Inferior parietal cortex (tissue), 1 donor: ENCODE measurements at regions not wholly inside any gene's neighbourhood (a gene's known extent, or its start where the extent isn't known, plus 50 kb on each side); places are given as distances from the start of the nearest gene placed in this dataset.
"Not testable (repeated sequence)": the region's sequence is repeated elsewhere in the genome, so short reads cannot be mapped to it uniquely, and the experiment has no call there.

Source experiments
- DNase-seq: peaks from one replicate; pipeline ENCODE4 v3.0.0-alpha.2; 2016; ENCODE audit errors: extremely low spot score

GRCh38 chr1:83097715-83098114 lies 901.2 kb downstream of the TTLL7 start:
- peak; percentile 43 for DNase-seq

DNA sequence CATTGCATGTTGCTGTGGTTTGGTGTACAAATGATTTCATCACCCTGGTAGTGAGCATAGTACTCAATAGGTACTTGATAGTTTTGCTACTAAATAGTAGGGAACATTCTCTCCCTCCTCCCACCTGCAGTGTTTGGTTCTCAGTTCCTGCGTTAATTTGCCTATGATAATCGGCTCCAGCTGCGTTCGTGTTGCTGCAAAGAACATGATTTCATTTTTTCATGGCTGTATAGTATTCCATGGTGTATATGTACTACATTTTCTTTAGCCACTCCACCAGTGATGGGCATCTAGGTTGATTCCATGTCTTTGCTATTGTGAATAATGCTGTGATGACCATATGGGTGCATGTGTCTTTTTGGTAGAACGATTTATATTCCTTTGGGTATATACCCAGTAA lies 903.4 kb downstream of the TTLL7 start:
- DNase-seq: no peak

DNA sequence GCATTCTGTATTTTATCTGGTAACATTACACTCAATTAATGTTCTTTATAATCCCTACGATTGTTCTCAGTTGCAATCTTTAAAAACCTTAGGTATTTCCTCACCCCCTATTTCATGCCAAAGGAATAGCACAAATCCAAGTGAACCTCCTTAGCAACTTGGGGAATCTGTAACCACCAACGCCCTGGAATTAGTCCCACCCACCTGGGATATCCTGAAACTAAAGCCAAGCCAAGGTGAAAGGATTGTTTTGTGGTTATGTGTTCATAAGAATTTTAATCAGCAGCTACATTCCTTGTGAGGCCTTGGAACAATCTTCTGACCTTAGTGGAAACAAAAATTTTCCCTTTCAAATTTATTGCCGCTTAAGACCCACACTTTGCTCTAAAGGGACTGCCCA lies 908.7 kb downstream of the TTLL7 start:
- no peak for DNase-seq

- no peak for DNase-seq
Measured at GRCh38 chr1:83087851-83088250, 911.1 kb downstream of the TTLL7 start.

DNA sequence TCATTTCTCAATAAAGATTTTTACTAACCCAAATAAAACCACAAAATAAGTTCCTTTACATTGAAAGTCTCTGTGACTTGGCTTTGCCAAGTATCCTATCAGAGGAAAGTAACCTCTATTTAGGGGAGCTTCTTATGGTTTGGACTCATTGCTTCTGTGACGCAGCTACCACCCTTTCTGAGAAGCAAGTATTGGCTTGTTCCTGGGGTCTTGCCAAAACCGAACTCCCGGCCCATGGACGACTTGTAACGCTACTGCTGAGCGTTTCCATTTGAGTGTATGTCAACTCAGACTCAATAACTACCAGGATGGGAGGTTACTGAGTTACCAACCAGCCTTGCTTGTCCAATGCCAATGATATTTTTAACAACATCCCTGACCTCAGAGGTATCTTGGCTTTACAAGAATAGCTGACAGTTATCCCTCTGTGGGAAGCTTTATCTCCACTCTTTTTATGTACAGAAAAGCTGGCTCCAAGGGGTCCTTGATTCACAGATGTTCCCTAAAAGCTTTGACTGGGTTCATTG lies 911.9 kb downstream of the TTLL7 start:
- no peak for DNase-seq

DNA sequence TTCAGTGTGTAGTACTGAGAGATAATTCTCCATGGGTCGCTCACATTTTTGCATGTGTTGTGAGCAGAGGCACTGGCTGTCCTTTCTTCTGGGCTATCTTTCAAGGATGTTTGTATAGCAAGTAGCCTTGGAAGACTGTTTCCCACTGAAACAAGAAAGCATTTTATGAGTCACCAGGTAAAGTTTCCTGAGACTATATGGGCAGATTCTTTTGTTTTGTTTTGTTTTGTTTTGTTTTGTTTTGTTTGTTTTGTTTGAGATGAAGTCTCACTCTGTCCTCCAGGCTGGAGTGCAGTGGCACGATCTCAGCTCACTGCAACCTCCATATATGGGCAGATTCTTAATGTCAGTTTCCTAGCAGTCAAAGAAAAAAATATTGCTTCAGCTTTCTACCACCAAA lies 912.6 kb downstream of the TTLL7 start:
- no peak for DNase-seq

DNA sequence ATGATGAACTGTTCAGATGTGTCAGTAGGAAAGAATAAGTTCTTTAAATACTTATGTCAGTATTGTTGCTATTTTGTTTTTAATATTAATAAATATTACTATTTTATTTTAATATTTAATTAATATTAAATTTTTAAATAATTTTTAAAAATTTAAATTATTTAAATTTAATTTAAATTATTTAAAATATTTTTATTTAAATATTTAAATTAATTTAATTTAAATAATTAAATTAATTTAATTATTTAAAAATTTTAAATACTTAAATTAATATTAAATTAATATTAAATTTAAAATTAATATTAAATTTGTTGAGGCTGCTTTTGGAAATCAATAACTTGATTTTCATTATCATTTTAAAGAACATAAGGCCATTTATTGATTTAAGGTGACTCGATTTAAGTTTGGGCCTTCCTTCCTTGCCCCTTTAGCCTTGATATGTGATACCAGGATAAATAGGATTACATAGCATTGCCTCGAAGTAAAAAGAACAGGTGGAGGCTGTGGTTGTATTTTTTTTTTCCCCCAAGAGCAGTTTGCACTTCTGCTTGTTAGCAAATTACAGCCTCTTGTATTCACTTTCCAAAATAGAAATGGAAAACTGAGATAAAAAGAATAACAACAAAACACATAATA lies 915.2 kb downstream of the TTLL7 start:
- DNase-seq: no peak

GRCh38 chr1:83077411-83077810 lies 921.5 kb downstream of the TTLL7 start:
- DNase-seq: no peak

- no peak for DNase-seq
Measured at GRCh38 chr1:83075107-83075506, 923.8 kb downstream of the TTLL7 start.

DNA sequence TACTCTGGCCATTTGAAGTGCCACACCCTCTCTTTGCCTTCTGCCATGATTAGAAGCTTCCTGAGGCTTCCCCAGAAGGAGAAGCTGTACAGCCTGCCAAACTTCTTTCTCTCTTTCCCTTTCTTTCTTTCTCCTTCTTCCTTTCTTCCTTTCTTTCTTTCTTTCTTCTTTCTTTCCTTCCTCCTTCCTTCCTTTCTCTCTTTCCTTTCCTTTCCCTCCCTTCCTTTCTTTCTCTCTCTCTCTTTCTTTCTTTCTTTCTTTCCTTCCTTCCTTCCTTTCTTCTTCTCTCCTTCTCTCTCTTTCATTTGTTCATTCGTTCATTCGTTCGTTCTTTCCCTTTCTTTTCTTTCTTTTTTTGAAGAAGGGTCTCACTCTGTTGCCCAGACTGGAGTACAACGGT lies 931.0 kb downstream of the TTLL7 start:
- no peak for DNase-seq

DNA sequence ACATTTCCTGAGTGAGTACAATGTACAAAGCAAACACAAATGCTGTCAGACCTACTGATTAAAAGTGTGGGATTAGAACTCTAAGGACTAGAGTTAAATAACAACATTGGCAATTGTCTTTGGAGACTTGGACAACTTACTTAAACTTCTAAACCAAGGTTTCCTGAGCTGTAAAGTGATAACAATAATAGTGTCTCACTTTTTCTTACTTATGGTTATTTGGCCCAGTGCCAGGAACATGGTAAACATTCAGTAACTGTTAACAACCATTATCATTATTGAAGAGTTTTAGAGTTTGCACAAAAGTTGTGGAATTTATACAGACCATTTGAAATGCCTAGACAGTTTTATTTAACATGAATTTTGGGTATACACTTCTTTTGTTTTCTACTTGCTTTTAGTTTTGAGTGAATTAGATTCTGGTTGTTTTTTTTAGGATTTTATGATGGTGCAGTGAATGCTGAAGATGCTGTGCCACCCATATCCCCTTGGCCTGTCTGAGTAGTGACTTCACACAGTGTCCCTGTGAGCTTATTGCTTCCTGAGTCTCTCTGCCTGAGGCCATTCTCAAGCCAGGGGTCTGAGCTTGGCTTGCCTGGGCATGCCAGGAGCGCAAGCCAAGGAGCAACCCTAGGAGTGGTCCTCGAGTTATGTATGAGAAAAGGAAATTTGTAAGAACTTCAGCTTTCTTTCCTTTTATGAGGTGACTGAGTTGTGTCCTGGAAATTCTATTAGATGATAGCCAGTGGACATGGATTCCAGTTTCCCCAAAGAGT lies 932.8 kb downstream of the TTLL7 start:
- DNase-seq: no peak

DNA sequence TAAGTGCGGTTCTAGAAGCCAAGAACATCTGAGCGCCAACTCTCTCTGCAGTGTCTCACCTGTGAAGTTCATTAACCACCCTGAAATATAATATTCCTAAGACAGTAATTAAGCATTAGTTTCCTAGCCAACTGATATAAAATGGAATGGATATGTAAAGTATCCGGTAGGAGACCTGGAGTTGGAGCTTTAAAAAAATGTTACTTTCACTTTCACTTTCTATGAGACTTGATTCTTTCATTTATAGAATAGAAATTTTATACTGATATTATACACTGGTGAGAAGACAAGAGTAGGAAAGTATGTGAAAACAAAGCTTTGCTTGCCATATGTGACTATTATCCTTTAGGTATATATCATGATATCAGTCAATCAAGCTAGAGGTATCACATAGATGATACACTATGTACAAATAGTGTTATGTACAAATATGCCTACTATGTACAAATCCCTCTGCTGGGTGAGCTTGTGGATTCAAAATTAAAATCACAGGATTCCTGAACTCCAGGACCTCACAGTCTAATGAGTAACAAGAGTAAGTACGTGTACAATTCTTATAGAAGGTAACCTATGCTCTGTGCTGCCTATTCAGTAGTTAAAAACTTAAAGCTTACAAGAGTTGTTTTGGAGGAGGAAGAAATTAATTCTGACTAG lies 934.2 kb downstream of the TTLL7 start:
- no peak for DNase-seq

DNA sequence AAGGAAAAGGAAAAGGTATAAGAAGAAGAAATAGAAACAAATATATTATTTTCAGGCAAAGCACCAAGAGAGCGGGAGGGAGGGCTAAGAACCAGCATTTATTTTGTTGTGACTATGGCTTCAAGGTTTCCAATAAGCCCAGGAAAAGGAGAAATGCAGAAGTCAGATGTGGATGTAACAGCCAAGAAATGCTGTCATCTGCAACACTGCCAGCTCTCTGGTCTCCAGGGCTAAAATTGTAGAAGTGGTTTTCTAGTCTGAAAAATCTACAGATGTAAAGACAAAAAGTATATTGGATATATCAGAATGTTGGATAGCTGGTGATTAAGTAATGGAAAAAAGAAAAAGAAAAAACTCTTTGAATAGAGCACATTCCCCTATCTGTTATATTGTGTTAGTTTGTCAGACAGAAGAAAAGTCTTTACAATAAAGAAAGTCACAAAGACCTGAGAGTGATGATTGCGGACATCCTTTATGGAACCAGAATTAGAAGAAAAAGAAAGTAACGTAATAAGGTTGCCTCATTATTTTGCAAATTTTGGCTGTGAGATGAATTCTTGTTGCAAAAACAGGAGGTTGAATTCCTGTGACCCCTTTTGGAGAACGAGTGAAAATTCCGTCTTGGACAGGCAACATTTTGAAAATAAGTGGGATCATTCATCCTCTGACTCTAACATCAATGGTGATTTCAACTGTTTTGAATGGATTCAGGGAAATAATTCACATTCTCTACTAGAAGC lies 938.1 kb downstream of the TTLL7 start:
- no peak for DNase-seq

DNA sequence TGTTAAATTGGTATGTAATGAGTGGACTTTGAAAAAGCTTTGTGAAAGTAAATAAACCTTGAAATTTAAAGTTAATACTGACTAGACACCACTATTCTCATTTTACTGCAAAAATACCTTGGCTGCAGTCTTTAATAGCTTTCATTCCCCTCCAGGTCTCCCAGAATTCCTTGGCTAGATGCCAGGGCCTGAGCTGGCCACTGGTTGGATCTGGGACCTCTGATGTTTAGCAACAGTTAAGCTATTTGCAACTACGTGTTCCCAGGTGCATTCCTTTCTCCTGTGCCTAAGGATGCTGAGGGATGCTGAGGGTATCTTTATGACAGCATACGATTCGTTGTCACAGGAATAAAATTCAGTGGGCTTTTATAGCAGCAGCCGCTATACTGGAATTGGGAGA lies 938.7 kb downstream of the TTLL7 start:
- DNase-seq: no peak

GRCh38 chr1:83058327-83058726 lies 940.6 kb downstream of the TTLL7 start:
- no peak for DNase-seq

- DNase-seq: no peak
Measured at GRCh38 chr1:83055391-83056170, 943.4 kb downstream of the TTLL7 start.

DNA sequence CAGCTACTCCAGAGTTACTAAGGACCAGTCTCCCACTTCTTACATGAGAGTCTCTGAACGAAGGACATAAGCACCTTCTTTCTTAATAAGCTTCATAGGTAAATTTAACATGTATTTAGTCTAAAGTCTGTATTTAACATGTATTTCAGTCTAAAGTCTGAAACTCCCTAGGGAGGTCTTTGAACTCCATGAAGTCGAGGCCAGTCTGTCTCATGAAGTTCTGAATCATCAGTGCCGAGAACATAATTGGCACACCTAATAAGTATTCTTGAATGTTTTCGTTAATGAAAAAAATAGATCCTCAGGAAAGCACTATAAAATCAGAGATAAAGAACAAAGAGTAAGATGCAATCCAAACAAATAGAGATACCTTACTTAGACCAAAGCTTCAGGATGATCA lies 945.5 kb downstream of the TTLL7 start:
- DNase-seq: no peak

DNA sequence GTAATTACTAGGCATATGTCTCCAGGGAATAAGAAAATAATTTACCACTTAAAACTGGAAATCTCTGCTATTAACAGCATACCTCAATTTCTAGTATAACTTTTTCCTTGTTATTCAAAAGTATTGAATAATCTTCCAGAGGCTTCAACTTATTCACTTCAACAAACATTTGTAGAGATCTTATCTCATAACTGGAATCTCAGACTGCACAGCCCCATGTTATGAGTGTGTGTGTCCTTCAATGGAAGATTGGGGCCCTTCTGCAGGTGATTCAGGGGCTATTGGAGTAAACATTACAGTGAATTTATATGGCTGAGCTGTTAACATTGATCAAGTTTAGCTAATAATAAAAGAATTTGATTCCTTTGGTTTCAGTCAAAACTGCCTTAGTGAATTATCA lies 946.1 kb downstream of the TTLL7 start:
- no peak for DNase-seq

DNA sequence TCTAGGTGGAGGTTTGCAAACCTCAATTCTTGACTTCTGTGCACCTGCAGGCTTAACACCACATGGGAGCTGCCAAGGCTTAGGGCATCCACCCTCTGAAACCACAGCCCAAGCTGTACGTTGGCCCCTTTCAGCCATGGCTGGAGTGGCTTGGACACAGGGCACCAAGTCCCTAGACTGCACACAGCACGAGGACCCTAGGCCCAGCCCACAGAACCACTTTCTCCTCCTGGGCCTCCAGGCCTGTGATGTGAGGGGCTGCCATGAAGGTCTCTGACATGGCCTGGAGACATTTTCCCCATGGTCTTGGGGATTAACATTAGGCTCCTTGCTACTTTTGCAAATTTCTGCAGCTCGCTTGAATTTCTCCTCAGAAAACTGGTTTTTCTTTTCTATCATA lies 947.9 kb downstream of the TTLL7 start:
- not testable (repeated sequence) for DNase-seq

DNA sequence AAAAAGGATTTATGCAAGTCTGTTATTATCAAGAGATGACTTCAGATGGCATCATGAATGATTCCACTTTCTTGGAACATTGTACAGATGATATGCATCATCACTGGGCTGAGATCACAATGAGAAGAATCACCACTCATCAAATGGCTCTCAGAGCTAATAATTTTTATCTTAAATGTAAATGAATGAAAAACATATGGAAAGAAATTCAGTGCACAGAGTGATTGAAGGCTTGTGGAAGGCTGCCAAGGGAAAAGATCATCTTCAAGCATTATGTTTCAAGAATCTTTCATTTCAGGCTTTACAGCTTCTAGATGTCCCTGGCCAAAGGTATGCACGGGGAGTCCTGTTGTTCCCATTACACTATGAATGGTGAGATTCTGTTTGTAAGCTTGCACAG lies 955.7 kb downstream of the TTLL7 start:
- DNase-seq: no peak

- DNase-seq: not testable (repeated sequence)
Measured at GRCh38 chr1:83039091-83039490, 959.8 kb downstream of the TTLL7 start.
